ENCODE measurements at regions not wholly inside any gene's neighbourhood (a gene's known extent, or its start where the extent isn't known, plus 50 kb on each side); places are given as distances from the start of the nearest gene placed in this dataset.
"Not testable (repeated sequence)": the region's sequence is repeated elsewhere in the genome, so short reads cannot be mapped to it uniquely, and the experiment has no call there.

- H3K9ac ChIP-seq (ENCODE audit: low read length); H3K27me3 ChIP-seq (ENCODE audit: control insufficient read depth in 1 of 2, insufficient read depth in 2 of 2, low read length in 2 of 2); H3K36me3 ChIP-seq (ENCODE audit: insufficient read depth, low read length); H3K4me3 ChIP-seq (ENCODE audit: low read depth in 1 of 2, low read length in 2 of 2); H3K27ac ChIP-seq (ENCODE audit: low read depth, low read length); H3K9me3 ChIP-seq (ENCODE audit: low read length); H3K4me1 ChIP-seq (ENCODE audit: insufficient read depth, low read length): not testable (repeated sequence)
Measured at GRCh38 chr15:75792236-75792635, 51.0 kb upstream of the UBE2Q2 start.

- H3K9me3 ChIP-seq (ENCODE audit: low read length): no peaks in the 10 kb centered on the region
- H3K4me1 ChIP-seq (ENCODE audit: insufficient read depth, low read length): no peaks in the 10 kb centered on the region
- H3K9ac ChIP-seq (ENCODE audit: low read length): no peak overlapping the region
- H3K4me3 ChIP-seq (ENCODE audit: low read depth in 1 of 2, low read length in 2 of 2): no peak overlapping the region
- H3K27me3 ChIP-seq (ENCODE audit: control insufficient read depth in 1 of 2, insufficient read depth in 2 of 2, low read length in 2 of 2): peaks cover 0 to 4% of the 10 kb centered on the region in 2 donors
- H3K36me3 ChIP-seq (ENCODE audit: insufficient read depth, low read length): no peaks in the 10 kb centered on the region
- H3K27ac ChIP-seq (ENCODE audit: low read depth, low read length): no peak overlapping the region
Measured at GRCh38 chr15:75791337-75791713, 51.9 kb upstream of the UBE2Q2 start.

GRCh38 chr15:75790631-75791336 is 52.5 kb upstream of the UBE2Q2 start:
- H3K9ac ChIP-seq (ENCODE audit: low read length): no peak overlapping the region
- no peaks in the 10 kb centered on the region for H3K36me3 ChIP-seq (ENCODE audit: insufficient read depth, low read length)
- H3K27ac ChIP-seq (ENCODE audit: low read depth, low read length): no peak overlapping the region
- no peak overlapping the region for H3K4me3 ChIP-seq (ENCODE audit: low read depth in 1 of 2, low read length in 2 of 2)
- peaks cover 0 to 7% of the 10 kb centered on the region in 2 donors for H3K27me3 ChIP-seq (ENCODE audit: control insufficient read depth in 1 of 2, insufficient read depth in 2 of 2, low read length in 2 of 2)
- H3K4me1 ChIP-seq (ENCODE audit: insufficient read depth, low read length): no peaks in the 10 kb centered on the region
- H3K9me3 ChIP-seq (ENCODE audit: low read length): no peaks in the 10 kb centered on the region

- H3K27ac ChIP-seq (ENCODE audit: low read depth, low read length): no peak overlapping the region
- H3K9ac ChIP-seq (ENCODE audit: low read length): no peak overlapping the region
- H3K27me3 ChIP-seq (ENCODE audit: control insufficient read depth in 1 of 2, insufficient read depth in 2 of 2, low read length in 2 of 2): peaks cover 0 to 9% of the 10 kb centered on the region in 2 donors
- H3K36me3 ChIP-seq (ENCODE audit: insufficient read depth, low read length): no peaks in the 10 kb centered on the region
- no peaks in the 10 kb centered on the region for H3K4me1 ChIP-seq (ENCODE audit: insufficient read depth, low read length)
- H3K4me3 ChIP-seq (ENCODE audit: low read depth in 1 of 2, low read length in 2 of 2): no peak overlapping the region
- no peaks in the 10 kb centered on the region for H3K9me3 ChIP-seq (ENCODE audit: low read length)
Measured at GRCh38 chr15:75786575-75786947, 56.7 kb upstream of the UBE2Q2 start.

- Histone ChIP-seq H3K9ac (ENCODE audit: low read length) (no peak overlapping the region), H3K36me3 (ENCODE audit: insufficient read depth, low read length) (no peaks in the 10 kb centered on the region), H3K4me1 (ENCODE audit: insufficient read depth, low read length) (no peaks in the 10 kb centered on the region), H3K9me3 (ENCODE audit: low read length) (no peaks in the 10 kb centered on the region), H3K4me3 (ENCODE audit: low read depth in 1 of 2, low read length in 2 of 2) (no peak overlapping the region), H3K27ac (ENCODE audit: low read depth, low read length) (no peak overlapping the region), H3K27me3 (ENCODE audit: control insufficient read depth in 1 of 2, insufficient read depth in 2 of 2, low read length in 2 of 2) (peaks cover 0 to 5% of the 10 kb centered on the region in 2 donors)
Measured at GRCh38 chr15:75785771-75786574, 57.3 kb upstream of the UBE2Q2 start.

- not testable (repeated sequence) for H3K9ac ChIP-seq (ENCODE audit: low read length); H3K27ac ChIP-seq (ENCODE audit: low read depth, low read length); H3K36me3 ChIP-seq (ENCODE audit: insufficient read depth, low read length); H3K4me3 ChIP-seq (ENCODE audit: low read depth in 1 of 2, low read length in 2 of 2); H3K9me3 ChIP-seq (ENCODE audit: low read length); H3K4me1 ChIP-seq (ENCODE audit: insufficient read depth, low read length); H3K27me3 ChIP-seq (ENCODE audit: control insufficient read depth in 1 of 2, insufficient read depth in 2 of 2, low read length in 2 of 2)
Measured at GRCh38 chr15:75784511-75785480, 58.5 kb upstream of the UBE2Q2 start.

- not testable (repeated sequence) for H3K27me3 ChIP-seq (ENCODE audit: control insufficient read depth in 1 of 2, insufficient read depth in 2 of 2, low read length in 2 of 2); H3K9me3 ChIP-seq (ENCODE audit: low read length); H3K4me1 ChIP-seq (ENCODE audit: insufficient read depth, low read length); H3K36me3 ChIP-seq (ENCODE audit: insufficient read depth, low read length); H3K27ac ChIP-seq (ENCODE audit: low read depth, low read length); H3K4me3 ChIP-seq (ENCODE audit: low read depth in 1 of 2, low read length in 2 of 2); H3K9ac ChIP-seq (ENCODE audit: low read length)
Measured at GRCh38 chr15:75783566-75783965, 59.7 kb upstream of the UBE2Q2 start.

GRCh38 chr15:75782926-75783325 is 60.3 kb upstream of the UBE2Q2 start:
- Histone ChIP-seq H3K27me3 (ENCODE audit: control insufficient read depth in 1 of 2, insufficient read depth in 2 of 2, low read length in 2 of 2) (peaks cover 0 to 5% of the 10 kb centered on the region in 2 donors), H3K9me3 (ENCODE audit: low read length) (no peaks in the 10 kb centered on the region), H3K9ac (ENCODE audit: low read length) (no peak overlapping the region), H3K36me3 (ENCODE audit: insufficient read depth, low read length) (no peaks in the 10 kb centered on the region), H3K27ac (ENCODE audit: low read depth, low read length) (no peak overlapping the region), H3K4me3 (ENCODE audit: low read depth in 1 of 2, low read length in 2 of 2) (no peak overlapping the region), H3K4me1 (ENCODE audit: insufficient read depth, low read length) (no peaks in the 10 kb centered on the region)

GRCh38 chr15:75780995-75781394 is 62.3 kb upstream of the UBE2Q2 start:
- not testable (repeated sequence) for H3K4me1 ChIP-seq (ENCODE audit: insufficient read depth, low read length); H3K27me3 ChIP-seq (ENCODE audit: control insufficient read depth in 1 of 2, insufficient read depth in 2 of 2, low read length in 2 of 2); H3K9me3 ChIP-seq (ENCODE audit: low read length); H3K36me3 ChIP-seq (ENCODE audit: insufficient read depth, low read length); H3K4me3 ChIP-seq (ENCODE audit: low read depth in 1 of 2, low read length in 2 of 2); H3K9ac ChIP-seq (ENCODE audit: low read length); H3K27ac ChIP-seq (ENCODE audit: low read depth, low read length)

- no peak overlapping the region for H3K9ac ChIP-seq (ENCODE audit: low read length)
- no peaks in the 10 kb centered on the region for H3K27me3 ChIP-seq (ENCODE audit: control insufficient read depth in 1 of 2, insufficient read depth in 2 of 2, low read length in 2 of 2)
- no peaks in the 10 kb centered on the region for H3K9me3 ChIP-seq (ENCODE audit: low read length)
- H3K36me3 ChIP-seq (ENCODE audit: insufficient read depth, low read length): no peaks in the 10 kb centered on the region
- no peak overlapping the region for H3K4me3 ChIP-seq (ENCODE audit: low read depth in 1 of 2, low read length in 2 of 2)
- H3K27ac ChIP-seq (ENCODE audit: low read depth, low read length): no peak overlapping the region
- peaks cover 10% of the 10 kb centered on the region for H3K4me1 ChIP-seq (ENCODE audit: insufficient read depth, low read length)
Measured at GRCh38 chr15:75779504-75779903, 63.7 kb upstream of the UBE2Q2 start.

GRCh38 chr15:75776871-75777610 is 64.4 kb upstream of the CSPG4 start:
- H3K36me3 ChIP-seq (ENCODE audit: insufficient read depth, low read length); H3K9me3 ChIP-seq (ENCODE audit: low read length); H3K4me1 ChIP-seq (ENCODE audit: insufficient read depth, low read length); H3K4me3 ChIP-seq (ENCODE audit: low read depth in 1 of 2, low read length in 2 of 2); H3K27me3 ChIP-seq (ENCODE audit: control insufficient read depth in 1 of 2, insufficient read depth in 2 of 2, low read length in 2 of 2); H3K9ac ChIP-seq (ENCODE audit: low read length): not testable (repeated sequence)
- peak overlapping the region; percentile 54 for H3K27ac ChIP-seq (ENCODE audit: low read depth, low read length)
